ENCODE measurements at regions not wholly inside any gene's neighbourhood (a gene's known extent, or its start where the extent isn't known, plus 50 kb on each side); places are given as distances from the start of the nearest gene placed in this dataset.

- TF ChIP-seq CTCF (IDR thresholded peaks at IDR 0.05; ENCODE audit: low read depth, low read length, missing control alignments) = no peak
- no peak for DNase-seq (ENCODE audit: low read depth)
- H3K4me3 ChIP-seq (ENCODE audit: low read depth, low read length) = no peak overlapping the region
These were observed 490.8 kb upstream of the ST8SIA4 start for GRCh38 chr5:101393795-101394450.

- DNase-seq (ENCODE audit: low read depth) = no peak
- H3K4me3 ChIP-seq (ENCODE audit: low read depth, low read length) = no peak overlapping the region
- TF ChIP-seq CTCF (IDR thresholded peaks at IDR 0.05; ENCODE audit: low read depth, low read length, missing control alignments) = peak; percentile 57
These were observed 487.2 kb upstream of the ST8SIA4 start for GRCh38 chr5:101390151-101390908.

GRCh38 chr5:101385276-101385675 is 482.2 kb upstream of the ST8SIA4 start:
- no peak for TF ChIP-seq CTCF (IDR thresholded peaks at IDR 0.05; ENCODE audit: low read depth, low read length, missing control alignments)
- H3K4me3 ChIP-seq (ENCODE audit: low read depth, low read length) = no peak overlapping the region
- no peak for DNase-seq (ENCODE audit: low read depth)

- no peak for TF ChIP-seq CTCF (IDR thresholded peaks at IDR 0.05; ENCODE audit: low read depth, low read length, missing control alignments)
- DNase-seq (ENCODE audit: low read depth) = no peak
- no peak overlapping the region for H3K4me3 ChIP-seq (ENCODE audit: low read depth, low read length)
These were observed 467.1 kb upstream of the ST8SIA4 start for GRCh38 chr5:101370181-101370580.

GRCh38 chr5:101364469-101364868 is 461.4 kb upstream of the ST8SIA4 start:
- no peak for DNase-seq (ENCODE audit: low read depth)
- TF ChIP-seq CTCF (IDR thresholded peaks at IDR 0.05; ENCODE audit: low read depth, low read length, missing control alignments) = no peak
- H3K4me3 ChIP-seq (ENCODE audit: low read depth, low read length) = no peak overlapping the region

GRCh38 chr5:101362067-101362466 is 459.0 kb upstream of the ST8SIA4 start:
- no peak for TF ChIP-seq CTCF (IDR thresholded peaks at IDR 0.05; ENCODE audit: low read depth, low read length, missing control alignments)
- no peak overlapping the region for H3K4me3 ChIP-seq (ENCODE audit: low read depth, low read length)
- no peak for DNase-seq (ENCODE audit: low read depth)
